ENCODE measurements at regions not wholly inside any gene's neighbourhood (a gene's known extent, or its start where the extent isn't known, plus 50 kb on each side); places are given as distances from the start of the nearest gene placed in this dataset.

GRCh38 chr12:127636882-127637281 is 630.1 kb upstream of the TMEM132C start:
- TF ChIP-seq CTCF (IDR thresholded peaks at IDR 0.05; ENCODE audit: extremely low read depth in 1 of 2, insufficient read depth in 1 of 2, low read depth in 1 of 2, low read length in 2 of 2), result no peak
- TF ChIP-seq POLR2A (IDR thresholded peaks at IDR 0.05; ENCODE audit: low read depth, low read length), result no peak
- TF ChIP-seq POLR2AphosphoS5 (IDR thresholded peaks at IDR 0.05; ENCODE audit: insufficient read depth, low read depth, low read length), result no peak
- TF ChIP-seq EZH2 (IDR thresholded peaks at IDR 0.05; ENCODE audit: borderline replicate concordance, low read depth, low read length, severe bottlenecking), result no peak
- no peak for TF ChIP-seq GATA2 (IDR thresholded peaks at IDR 0.05; ENCODE audit: insufficient read depth, insufficient read length, low read depth, low read length)
- TF ChIP-seq MYC (IDR thresholded peaks at IDR 0.05; ENCODE audit: low read depth, low read length), result no peak
- no peak for TF ChIP-seq JUN (IDR thresholded peaks at IDR 0.05; ENCODE audit: borderline replicate concordance, insufficient read depth, insufficient read length, low read depth)
- no peak for TF ChIP-seq MAX (IDR thresholded peaks at IDR 0.05; ENCODE audit: insufficient read depth, insufficient read length)
- no peak for TF ChIP-seq FOS (IDR thresholded peaks at IDR 0.05; ENCODE audit: borderline replicate concordance, insufficient read depth, low read length)

Measured in endothelial cell of umbilical vein (primary cell).